Stomach (tissue), 8 donors: ENCODE measurements at regions not wholly inside any gene's neighbourhood (a gene's known extent, or its start where the extent isn't known, plus 50 kb on each side); places are given as distances from the start of the nearest gene placed in this dataset.

Source experiments
- DNase-seq, 2 donors: peaks; one replicate each; pipeline versions ENCODE4 v3.0.0 to v3.0.0-alpha.2; 2013 to 2019
- H3K27ac ChIP-seq, 5 donors: fragments of 200-600 bp in 4 of 5; sonication (generic) in 4 of 5; one replicate each; pipeline ENCODE4 v1.5.1; 2013 to 2019; ENCODE audit warnings: mild to moderate bottlenecking in 1 of 5, moderate library complexity in 1 of 5
- H3K27me3 ChIP-seq, 3 donors: fragments of 200-600 bp; sonication (generic); one replicate each; pipeline ENCODE4 v1.5.1; 2017 to 2019; ENCODE audit warnings: mixed run types in 1 of 3
- H3K36me3 ChIP-seq, 4 donors: fragments of 200-600 bp; sonication (generic); 1 replicate in 3 of 4; 2 replicates in 1 of 4; pipeline ENCODE4 v1.5.1; 2016 to 2019
- H3K4me1 ChIP-seq, 4 donors: fragments of 200-600 bp; sonication (generic); one replicate each; pipeline ENCODE4 v1.5.1; 2016 to 2019
- H3K4me3 ChIP-seq, 4 donors: fragments of 200-600 bp; sonication (generic) in 3 of 4; one replicate each; pipeline ENCODE4 v1.5.1; 2016 to 2019; ENCODE audit warnings: mild to moderate bottlenecking in 1 of 4
- H3K9me3 ChIP-seq, 4 donors: fragments of 200-600 bp; sonication (generic); one replicate each; pipeline ENCODE4 v1.5.1; 2016 to 2019
- CTCF ChIP-seq, 7 experiments: fragments of 450-650 bp in 4 of 7; fragments of 200-600 bp in 3 of 7; sonication (generic) in 3 of 7; IDR thresholded peaks; one replicate each; pipeline ENCODE4 v1.5.1; 2016 to 2019; ENCODE audit warnings: antibody characterized with exemption in 7 of 7, control low read depth in 2 of 7, mild to moderate bottlenecking in 1 of 7
- EP300 ChIP-seq: sonication (generic); formaldehyde crosslinking; IDR thresholded peaks from one replicate; pipeline ENCODE4 v1.6.1; 2017; ENCODE audit warnings: antibody characterized with exemption
- POLR2A ChIP-seq, 4 donors: fragments of 450-650 bp; IDR thresholded peaks; one replicate each; pipeline ENCODE4 v1.6.1; 2016; ENCODE audit warnings: antibody characterized with exemption in 4 of 4, control low read depth in 2 of 4, mild to moderate bottlenecking in 1 of 4, moderate library complexity in 1 of 4
- POLR2AphosphoS5 ChIP-seq, 3 donors: sonication (generic); formaldehyde crosslinking; IDR thresholded peaks; one replicate each; pipeline ENCODE4 v1.6.1; 2016; ENCODE audit warnings: antibody characterized with exemption in 3 of 3
- WGBS, 5 donors: extraction: QIAGEN DNeasy Blood & Tissue Kit in 3 of 5; methylation state at CpG; one replicate each; pipeline versions ENCODE4 v1.1.5 to v1.1.7; 2013 to 2018; 5-methylcytosine and 5-hydroxymethylcytosine counted together
- intact Hi-C: fragments of 100-400 bp; cut with DNase I; formaldehyde crosslinking; loops from one replicate; pipeline ENCODE4 v1.15.1; 2023; ENCODE audit warnings: low total_unique reads
- donor health status: healthy with polysubstance abuse.
- donor health status: Bipolar disorder and iron deficiency.
- donor health status: healthy.

GRCh38 chr19:28020619-28021258 is 1192.2 kb downstream of the UQCRFS1 start:
- no peak overlapping the region for H3K4me3 ChIP-seq
- H3K27me3 ChIP-seq: peaks cover 0 to 4% (median 0%) of the 10 kb centered on the region in 3 donors
- no peaks in the 10 kb centered on the region for H3K4me1 ChIP-seq
- no peaks in the 10 kb centered on the region for H3K9me3 ChIP-seq
- intact Hi-C loops: no loop called here
- no peak for TF ChIP-seq EP300
- no peak for TF ChIP-seq CTCF (IDR thresholded peaks at IDR 0.05)
- TF ChIP-seq POLR2A (IDR thresholded peaks at IDR 0.05): no peak
- TF ChIP-seq POLR2AphosphoS5 (IDR thresholded peaks at IDR 0.05): no peak
- no peak for DNase-seq
- WGBS, 5 donors: 49 to 63% (median 61%) methylated on average over 6 to 7 of the region's 7 CpGs
- no peak overlapping the region for H3K27ac ChIP-seq
- H3K36me3 ChIP-seq: no peaks in the 10 kb centered on the region

- Histone ChIP-seq H3K36me3 (no peaks in the 10 kb centered on the region), H3K4me1 (no peaks in the 10 kb centered on the region), H3K9me3 (no peaks in the 10 kb centered on the region), H3K4me3 (no peak overlapping the region), H3K27ac (no peak overlapping the region), H3K27me3 (peaks cover 0 to 4% (median 0%) of the 10 kb centered on the region in 3 donors)
- intact Hi-C loops: no loop called here
- 79 to 83% (median 81%) methylated on average over 7 of the region's 7 CpGs for WGBS, 5 donors
- DNase-seq: no peak
- TF ChIP-seq EP300 (no peak), POLR2AphosphoS5 (IDR thresholded peaks at IDR 0.05) (no peak), POLR2A (IDR thresholded peaks at IDR 0.05) (no peak), CTCF (IDR thresholded peaks at IDR 0.05) (no peak)
These were observed 1193.0 kb downstream of the UQCRFS1 start for GRCh38 chr19:28019901-28020300.

GRCh38 chr19:28019371-28019770 is 1193.6 kb downstream of the UQCRFS1 start:
- no peaks in the 10 kb centered on the region for H3K36me3 ChIP-seq
- no peak overlapping the region for H3K4me3 ChIP-seq
- no peaks in the 10 kb centered on the region for H3K4me1 ChIP-seq
- peaks cover 0 to 4% (median 0%) of the 10 kb centered on the region in 3 donors for H3K27me3 ChIP-seq
- DNase-seq: no peak
- intact Hi-C loops: no loop called here
- WGBS, 5 donors: 57 to 70% (median 69%) methylated on average over 7 of the region's 7 CpGs
- H3K27ac ChIP-seq: no peak overlapping the region
- TF ChIP-seq POLR2AphosphoS5 (IDR thresholded peaks at IDR 0.05): no peak
- TF ChIP-seq CTCF (IDR thresholded peaks at IDR 0.05): no peak
- no peak for TF ChIP-seq EP300
- TF ChIP-seq POLR2A (IDR thresholded peaks at IDR 0.05): no peak
- no peaks in the 10 kb centered on the region for H3K9me3 ChIP-seq

GRCh38 chr19:28018499-28018898 is 1194.5 kb downstream of the UQCRFS1 start:
- Histone ChIP-seq H3K4me1 (no peaks in the 10 kb centered on the region), H3K9me3 (no peaks in the 10 kb centered on the region), H3K27me3 (peaks cover 0 to 4% (median 0%) of the 10 kb centered on the region in 3 donors), H3K4me3 (no peak overlapping the region), H3K36me3 (no peaks in the 10 kb centered on the region), H3K27ac (no peak overlapping the region)
- TF ChIP-seq EP300: no peak
- TF ChIP-seq POLR2AphosphoS5 (IDR thresholded peaks at IDR 0.05): no peak
- TF ChIP-seq POLR2A (IDR thresholded peaks at IDR 0.05): no peak
- TF ChIP-seq CTCF (IDR thresholded peaks at IDR 0.05): no peak
- WGBS, 5 donors: 55 to 70% (median 61%) methylated on average over 5 of the region's 5 CpGs
- intact Hi-C loops: no loop called here
- no peak for DNase-seq
